ENCODE measurements at regions not wholly inside any gene's neighbourhood (a gene's known extent, or its start where the extent isn't known, plus 50 kb on each side); places are given as distances from the start of the nearest gene placed in this dataset.

DNA sequence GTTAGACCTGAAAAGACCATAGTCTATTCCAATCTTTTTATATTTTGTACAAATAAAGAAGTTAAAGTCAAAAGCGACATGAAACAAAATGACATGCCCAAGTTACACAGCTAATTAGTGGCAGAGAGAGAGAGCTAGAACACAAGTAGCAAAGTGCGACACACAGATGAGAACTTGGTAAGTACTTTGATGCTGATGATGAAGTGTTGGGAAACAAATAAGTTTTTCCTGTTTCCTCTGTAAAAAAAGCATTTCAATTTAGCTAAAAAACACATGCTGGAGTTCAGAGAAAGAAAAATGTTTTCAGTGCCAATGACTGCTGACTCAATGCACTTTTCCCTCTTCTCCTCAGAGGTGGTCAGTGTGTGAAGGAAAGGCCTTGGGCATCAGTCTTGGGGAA lies 226.9 kb downstream of the PAX3 start:
- Histone ChIP-seq H3K4me1 (no peaks in the 10 kb centered on the region), H3K36me3 (no peaks in the 10 kb centered on the region), H3K4me3 (no peak overlapping the region), H3K27ac (no peak overlapping the region), H3K9me3 (no peaks in the 10 kb centered on the region), H3K27me3 (peaks cover 0 to 16% (median 2%) of the 10 kb centered on the region in 4 donors)
- 84 to 97% methylated on average over 2 of the region's 2 CpGs for WGBS, 2 donors
- TF ChIP-seq CTCF (IDR thresholded peaks at IDR 0.05) (no peak), POLR2A (IDR thresholded peaks at IDR 0.05) (no peak)
- intact Hi-C loops (cut with DNase I): no loop called here
- DNase-seq: no peak

- WGBS, 2 donors: 81 to 83% methylated on average over 2 of the region's 2 CpGs
- intact Hi-C loops (cut with DNase I): no loop called here
Measured at GRCh38 chr2:222064286-222064685, 234.5 kb downstream of the PAX3 start.

GRCh38 chr2:222058819-222059445 lies 239.9 kb downstream of the PAX3 start:
- Histone ChIP-seq H3K4me1 (no peaks in the 10 kb centered on the region), H3K27ac (no peak overlapping the region), H3K9me3 (no peaks in the 10 kb centered on the region), H3K4me3 (no peak overlapping the region), H3K27me3 (peaks cover 0 to 68% (median 2%) of the 10 kb centered on the region in 4 donors), H3K36me3 (no peaks in the 10 kb centered on the region)
- intact Hi-C loops (cut with DNase I): loop anchor here (10.0 kb wide), 1 partner anchor 556 kb away; no protein-coding TSS in a partner anchor
- 40% methylated on average over 1 of the region's 2 CpGs; no CpG with 5 or more reads in 1 of the 2 donors for WGBS, 2 donors
- TF ChIP-seq CTCF (IDR thresholded peaks at IDR 0.05): no peak
- TF ChIP-seq POLR2A (IDR thresholded peaks at IDR 0.05): no peak
- no peak for DNase-seq

More at GRCh38 chr2:222064286-222064685, 234.5 kb downstream of the PAX3 start:
- DNase-seq: no peak
- Histone ChIP-seq H3K9me3 (no peaks in the 10 kb centered on the region), H3K4me1 (no peaks in the 10 kb centered on the region), H3K36me3 (no peaks in the 10 kb centered on the region), H3K27me3 (peaks cover 0 to 16% (median 0%) of the 10 kb centered on the region in 4 donors), H3K27ac (no peak overlapping the region), H3K4me3 (no peak overlapping the region)
- TF ChIP-seq CTCF (IDR thresholded peaks at IDR 0.05) (no peak), POLR2A (IDR thresholded peaks at IDR 0.05) (no peak)

DNA sequence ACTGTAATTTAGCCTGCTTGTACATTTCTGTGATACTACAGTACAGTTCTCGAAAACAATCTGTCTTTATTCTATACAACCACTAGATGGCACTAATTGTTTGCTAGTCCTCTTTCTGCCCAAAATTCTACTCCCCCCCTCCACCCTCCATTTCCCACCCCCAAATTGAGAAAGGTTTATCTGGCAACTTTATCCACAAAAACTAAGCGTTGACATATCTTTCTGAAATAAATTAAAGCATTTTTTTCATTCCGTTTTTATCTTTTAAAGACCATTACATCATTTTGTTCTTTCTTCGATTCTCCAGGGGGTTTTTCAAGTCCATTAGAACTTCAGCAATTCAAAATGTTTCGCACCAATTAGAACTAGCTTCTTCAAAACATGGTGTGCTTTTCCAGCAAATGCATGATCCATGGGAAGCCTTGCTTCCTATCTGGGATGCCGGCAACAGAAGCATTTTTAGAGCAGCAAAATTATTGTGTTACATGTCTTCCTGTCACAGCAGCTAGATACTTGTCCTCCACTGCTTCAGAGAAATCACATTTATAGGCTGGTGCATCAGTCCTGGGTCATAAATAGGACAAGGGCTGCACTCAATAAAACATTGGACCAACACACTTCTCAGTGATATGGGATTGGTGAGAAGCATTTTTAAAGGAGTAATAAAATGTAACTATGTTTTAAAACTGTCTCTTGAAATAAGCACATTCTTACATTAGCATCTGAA lies 241.3 kb downstream of the PAX3 start:
- H3K36me3 ChIP-seq: no peaks in the 10 kb centered on the region
- WGBS, 2 donors: 27 to 38% methylated on average over 6 of the region's 6 CpGs
- H3K4me3 ChIP-seq: no peak overlapping the region
- H3K27ac ChIP-seq: no peak overlapping the region
- H3K9me3 ChIP-seq: no peaks in the 10 kb centered on the region
- peaks cover 0 to 83% (median 2%) of the 10 kb centered on the region in 4 donors for H3K27me3 ChIP-seq
- intact Hi-C loops (cut with DNase I): loop anchor here (10.0 kb wide), 1 partner anchor 557 kb away; no protein-coding TSS in a partner anchor
- TF ChIP-seq CTCF (IDR thresholded peaks at IDR 0.05) (peak in 4 of 6 experiments; percentile 19 to 46 (median 37)), POLR2A (IDR thresholded peaks at IDR 0.05) (no peak)
- H3K4me1 ChIP-seq: no peaks in the 10 kb centered on the region
- DNase-seq: no peak

- H3K4me1 ChIP-seq: no peaks in the 10 kb centered on the region
- WGBS, 2 donors: 14 to 15% methylated on average over 4 of the region's 4 CpGs
- no peaks in the 10 kb centered on the region for H3K9me3 ChIP-seq
- intact Hi-C loops (cut with DNase I): loop anchor here (10.0 kb wide), 1 partner anchor 559 kb away; no protein-coding TSS in a partner anchor
- no peak overlapping the region for H3K27ac ChIP-seq
- no peak for DNase-seq
- no peaks in the 10 kb centered on the region for H3K36me3 ChIP-seq
- H3K4me3 ChIP-seq: no peak overlapping the region
- peaks cover 0 to 92% (median 2%) of the 10 kb centered on the region in 4 donors for H3K27me3 ChIP-seq
- no peak for TF ChIP-seq CTCF (IDR thresholded peaks at IDR 0.05)
- TF ChIP-seq POLR2A (IDR thresholded peaks at IDR 0.05): no peak
Measured at GRCh38 chr2:222055328-222055727, 243.5 kb downstream of the PAX3 start.
